Right lobe of liver (tissue), 6 donors: ENCODE measurements at regions not wholly inside any gene's neighbourhood (a gene's known extent, or its start where the extent isn't known, plus 50 kb on each side); places are given as distances from the start of the nearest gene placed in this dataset.

ENCODE experiments used
- ATAC-seq, 4 donors: fragments of 200-7000 bp; cut with Tn5 transposase; one replicate each; pipeline ENCODE4 v1.9.1; 2020; ENCODE audit warnings: mild to moderate bottlenecking in 4 of 4, moderate library complexity in 4 of 4
- DNase-seq, 3 donors: peaks; one replicate each; pipeline ENCODE4 v3.0.0-alpha.2; 2020
- H3K27ac ChIP-seq, 3 donors: fragments of 200-600 bp; one replicate each; pipeline ENCODE4 v1.8.0; 2022
- H3K27me3 ChIP-seq, 2 donors: fragments of 200-600 bp; one replicate each; pipeline ENCODE4 v1.8.0; 2022
- H3K36me3 ChIP-seq, 4 donors: fragments of 200-600 bp; sonication (generic) in 1 of 4; one replicate each; pipeline versions ENCODE4 v1.5.1 to v1.8.0; 2017 to 2022; ENCODE audit warnings: control low read depth in 1 of 4
- H3K4me1 ChIP-seq, 4 donors: fragments of 200-600 bp; sonication (generic) in 1 of 4; one replicate each; pipeline versions ENCODE4 v1.5.1 to v1.8.0; 2017 to 2022; ENCODE audit warnings: control low read depth in 1 of 4
- H3K4me3 ChIP-seq, 3 donors: fragments of 200-600 bp; one replicate each; pipeline ENCODE4 v1.8.0; 2022
- H3K9me3 ChIP-seq, 4 donors: fragments of 200-600 bp; sonication (generic) in 1 of 4; one replicate each; pipeline versions ENCODE4 v1.5.1 to v1.8.0; 2017 to 2022; ENCODE audit warnings: control low read depth in 1 of 4
- POLR2A ChIP-seq: fragments of 450-650 bp; IDR thresholded peaks from one replicate; pipeline ENCODE4 v1.6.1; 2017; ENCODE audit warnings: antibody characterized with exemption, mild to moderate bottlenecking
- WGBS: methylation state at CpG from one replicate; pipeline ENCODE4 v1.1.6; 2018; ENCODE audit warnings: low coverage, low lambda C conversion rate; ENCODE audit not compliant: insufficient coverage; ENCODE audit errors: missing lambda C conversion rate; 5-methylcytosine and 5-hydroxymethylcytosine counted together
- intact Hi-C, 2 donors: fragments of 100-400 bp; cut with DNase I; formaldehyde crosslinking; loops; one replicate each; pipeline versions ENCODE4 v1.11.2 to v1.14.1; 2022
- TF ChIP-seq, protein P1 (sequence below), 4 donors: fragments of 200-600 bp in 3 of 4; fragments of 450-650 bp in 1 of 4; IDR thresholded peaks; one replicate each; pipeline versions ENCODE4 v1.5.1 to v1.8.0; 2016 to 2022; ENCODE audit warnings: antibody characterized with exemption in 4 of 4, mild to moderate bottlenecking in 2 of 4
- donor health status: DM: no; HTN: yes; CAD: no.
- donor health status: DM: no; HTN: no; CAD: no.
- donor health status: DM: no; HTN: no; CAD: no.
- donor health status: DM: no; HTN: yes; CAD: no.
- donor health status: DM: no; HTN: yes; CAD: no.

DNA sequence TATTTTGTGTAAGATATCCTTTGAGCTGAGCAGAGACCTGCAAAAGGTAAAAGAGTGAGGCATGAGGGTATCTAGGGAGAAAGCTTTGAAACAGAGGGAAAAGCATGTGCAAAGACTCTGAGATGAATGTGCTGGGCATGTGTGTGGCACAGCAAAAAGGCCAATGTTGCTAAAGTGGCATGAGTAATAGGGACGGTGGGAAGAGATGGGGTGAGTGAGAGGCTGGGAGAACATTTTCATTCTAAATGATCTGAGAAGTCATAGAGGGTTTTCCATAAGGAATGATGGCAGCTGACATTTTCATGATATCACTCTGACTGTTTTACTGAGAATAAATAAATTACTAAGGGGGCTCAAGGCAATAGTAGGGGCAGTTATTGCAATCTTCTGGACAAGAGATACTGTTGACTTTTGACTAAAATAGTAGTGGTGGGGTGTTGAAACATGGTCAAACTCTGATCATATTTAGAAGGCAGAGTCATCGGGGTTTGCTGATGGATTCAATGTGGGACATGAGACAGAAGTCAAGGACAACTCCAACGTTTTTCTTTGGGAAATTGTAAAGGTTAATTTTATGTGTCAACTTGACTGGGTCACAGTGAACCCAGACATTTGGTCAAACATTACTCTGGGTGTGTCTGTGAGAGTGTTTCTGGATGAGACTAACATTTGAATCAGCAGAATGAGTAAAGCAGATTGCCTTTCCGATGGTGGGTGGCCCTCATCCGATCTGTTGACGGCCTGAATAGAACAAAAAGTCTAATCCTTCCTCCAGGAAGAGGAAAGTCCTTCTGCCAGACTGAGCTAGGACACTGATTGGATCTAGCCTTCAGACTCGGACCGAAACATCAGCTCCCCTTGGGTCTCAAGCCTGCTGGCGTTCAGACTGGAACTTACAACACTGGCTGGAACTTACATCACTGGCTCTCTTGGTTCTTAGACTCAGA, 193.9 kb upstream of the PLXNC1 start:
- Histone ChIP-seq H3K27ac (peak overlapping the region in 1 of 3 donors; percentile 74), H3K9me3 (no peaks in the 10 kb centered on the region), H3K36me3 (no peaks in the 10 kb centered on the region), H3K4me3 (peak overlapping the region in 1 of 3 donors; percentile 30), H3K4me1 (no peaks in the 10 kb centered on the region), H3K27me3 (no peaks in the 10 kb centered on the region)
- DNase-seq (no peak), ATAC-seq (peak in 2 of 4 donors; percentile 82 to 85)
- TF ChIP-seq POLR2A: no peak
- TF ChIP-seq, protein P1, sequence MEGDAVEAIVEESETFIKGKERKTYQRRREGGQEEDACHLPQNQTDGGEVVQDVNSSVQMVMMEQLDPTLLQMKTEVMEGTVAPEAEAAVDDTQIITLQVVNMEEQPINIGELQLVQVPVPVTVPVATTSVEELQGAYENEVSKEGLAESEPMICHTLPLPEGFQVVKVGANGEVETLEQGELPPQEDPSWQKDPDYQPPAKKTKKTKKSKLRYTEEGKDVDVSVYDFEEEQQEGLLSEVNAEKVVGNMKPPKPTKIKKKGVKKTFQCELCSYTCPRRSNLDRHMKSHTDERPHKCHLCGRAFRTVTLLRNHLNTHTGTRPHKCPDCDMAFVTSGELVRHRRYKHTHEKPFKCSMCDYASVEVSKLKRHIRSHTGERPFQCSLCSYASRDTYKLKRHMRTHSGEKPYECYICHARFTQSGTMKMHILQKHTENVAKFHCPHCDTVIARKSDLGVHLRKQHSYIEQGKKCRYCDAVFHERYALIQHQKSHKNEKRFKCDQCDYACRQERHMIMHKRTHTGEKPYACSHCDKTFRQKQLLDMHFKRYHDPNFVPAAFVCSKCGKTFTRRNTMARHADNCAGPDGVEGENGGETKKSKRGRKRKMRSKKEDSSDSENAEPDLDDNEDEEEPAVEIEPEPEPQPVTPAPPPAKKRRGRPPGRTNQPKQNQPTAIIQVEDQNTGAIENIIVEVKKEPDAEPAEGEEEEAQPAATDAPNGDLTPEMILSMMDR (IDR thresholded peaks at IDR 0.05): no peak
- intact Hi-C loops: no loop called here
- 49% methylated on average over 6 of the region's 9 CpGs for WGBS

DNA sequence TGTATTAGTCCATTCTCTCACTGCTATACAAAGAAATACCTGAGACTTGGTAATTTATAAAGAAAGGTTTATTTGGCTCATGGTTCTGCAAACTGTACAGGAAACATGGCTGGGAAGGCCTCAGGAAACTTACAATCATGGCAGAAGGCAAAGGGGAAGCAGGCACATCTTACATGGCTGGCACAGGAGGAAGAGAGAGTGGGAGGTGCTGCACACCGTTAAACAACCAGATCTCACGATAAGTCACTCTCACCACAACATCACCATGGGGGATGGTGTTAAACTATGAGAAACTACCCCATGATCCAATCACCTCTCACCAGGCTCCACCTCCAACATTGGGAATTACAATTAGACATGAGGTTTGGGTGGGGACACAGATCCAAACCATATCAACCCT, 191.8 kb upstream of the PLXNC1 start:
- H3K27me3 ChIP-seq: no peaks in the 10 kb centered on the region
- no peak overlapping the region for H3K4me3 ChIP-seq
- no peak for DNase-seq
- H3K4me1 ChIP-seq: no peaks in the 10 kb centered on the region
- intact Hi-C loops: no loop called here
- H3K36me3 ChIP-seq: no peaks in the 10 kb centered on the region
- WGBS: no CpG with 5 or more reads among the region's 2 CpGs
- H3K27ac ChIP-seq: no peak overlapping the region
- no peak for ATAC-seq
- TF ChIP-seq, protein P1 (IDR thresholded peaks at IDR 0.05): no peak
- TF ChIP-seq POLR2A: no peak
- H3K9me3 ChIP-seq: no peaks in the 10 kb centered on the region

DNA sequence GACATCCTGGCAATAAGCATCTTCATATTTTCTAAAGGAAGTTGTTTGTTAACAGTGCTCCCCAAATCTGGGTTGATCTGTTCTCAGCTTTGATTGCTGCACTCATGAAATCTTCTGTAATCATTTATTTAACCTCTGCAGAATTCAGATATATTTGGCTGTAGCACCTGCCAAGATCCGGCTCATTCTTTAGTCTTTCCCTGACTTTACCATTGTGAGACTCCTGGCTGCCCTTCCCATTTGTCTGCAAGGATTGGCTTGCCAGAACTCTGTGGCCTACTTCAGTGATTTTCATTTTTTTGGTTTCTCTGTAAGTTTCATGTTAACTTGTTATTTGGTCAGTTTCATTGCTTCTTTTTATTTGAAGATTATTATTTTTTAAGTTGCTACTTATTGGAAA, 191.2 kb upstream of the PLXNC1 start:
- DNase-seq (no peak), ATAC-seq (no peak)
- Histone ChIP-seq H3K4me3 (no peak overlapping the region), H3K27me3 (no peaks in the 10 kb centered on the region), H3K9me3 (no peaks in the 10 kb centered on the region), H3K27ac (no peak overlapping the region), H3K36me3 (no peaks in the 10 kb centered on the region), H3K4me1 (no peaks in the 10 kb centered on the region)
- TF ChIP-seq POLR2A: no peak
- TF ChIP-seq, protein P1 (IDR thresholded peaks at IDR 0.05): no peak
- 88% methylated on average over 1 of the region's 1 CpG for WGBS
- intact Hi-C loops: no loop called here

DNA sequence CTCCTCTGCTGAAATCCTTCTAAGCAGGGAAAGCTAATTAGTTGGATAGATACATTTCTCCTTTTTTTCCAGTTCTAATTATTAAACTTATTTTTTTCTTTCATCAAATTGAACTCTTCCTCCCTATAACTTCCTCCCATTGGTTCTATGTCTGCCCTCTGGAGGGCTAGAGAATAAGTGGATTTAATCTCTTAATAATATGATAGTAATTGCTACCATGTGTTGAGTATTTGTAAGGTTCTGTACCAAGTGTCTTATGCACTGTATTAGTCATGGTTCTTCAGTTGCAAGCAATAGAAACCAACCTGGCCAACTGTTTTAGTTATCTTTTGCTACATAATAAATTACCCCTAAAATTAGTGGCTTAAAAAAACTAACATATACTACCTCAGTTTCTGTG, 190.5 kb upstream of the PLXNC1 start:
- no peaks in the 10 kb centered on the region for H3K27me3 ChIP-seq
- H3K27ac ChIP-seq: no peak overlapping the region
- ATAC-seq: no peak
- intact Hi-C loops: no loop called here
- H3K9me3 ChIP-seq: peaks cover 0 to 3% (median 0%) of the 10 kb centered on the region in 4 donors
- no peaks in the 10 kb centered on the region for H3K4me1 ChIP-seq
- no peaks in the 10 kb centered on the region for H3K36me3 ChIP-seq
- no peak for TF ChIP-seq POLR2A
- TF ChIP-seq, protein P1 (IDR thresholded peaks at IDR 0.05): no peak
- no peak overlapping the region for H3K4me3 ChIP-seq
- no peak for DNase-seq
